Chondrocyte (in vitro differentiated cells): ENCODE measurements at regions not wholly inside any gene's neighbourhood (a gene's known extent, or its start where the extent isn't known, plus 50 kb on each side); places are given as distances from the start of the nearest gene placed in this dataset.
A peak's percentile ranks its signal among the peaks of the same experiment; 100 is the strongest.

Experiments used
- DNase-seq: peaks from one replicate; pipeline ENCODE4 v3.0.0; 2021; ENCODE audit warnings: mixed read lengths, low spot score
- H3K27ac Mint-ChIP-seq: one replicate; pipeline ENCODE4 v1.8.0; 2021; ENCODE audit warnings: mild to moderate bottlenecking, moderate library complexity, mixed read lengths; ENCODE audit not compliant: unreplicated experiment
- H3K27me3 Mint-ChIP-seq: 2 replicates; pipeline ENCODE4 v1.8.0; 2021; ENCODE audit warnings: low read depth, mixed read lengths
- H3K36me3 Mint-ChIP-seq: 2 replicates; pipeline ENCODE4 v1.8.0; 2021; ENCODE audit warnings: low read depth, mixed read lengths
- H3K4me1 Mint-ChIP-seq: 2 replicates; pipeline ENCODE4 v1.8.0; 2021; ENCODE audit warnings: low read depth, mild to moderate bottlenecking, mixed read lengths
- H3K4me3 Mint-ChIP-seq: one replicate; pipeline ENCODE4 v1.8.0; 2021; ENCODE audit warnings: mild to moderate bottlenecking, moderate library complexity, mixed read lengths; ENCODE audit not compliant: unreplicated experiment
- H3K9me3 Mint-ChIP-seq: 2 replicates; pipeline ENCODE4 v1.8.0; 2021; ENCODE audit warnings: low read depth, mixed read lengths
- CTCF ChIP-seq: fragments of 200-600 bp; sonication (generic); IDR thresholded peaks from 2 replicates; pipeline ENCODE4 v1.5.0; 2021; ENCODE audit warnings: antibody characterized with exemption, mild to moderate bottlenecking, moderate library complexity

GRCh38 chr4:8701126-8702019 lies 108.8 kb downstream of the CPZ start:
- peaks cover 1% of the 10 kb centered on the region for H3K36me3 Mint-ChIP-seq
- no peak for TF ChIP-seq CTCF
- H3K27me3 Mint-ChIP-seq: peaks cover 65% of the 10 kb centered on the region
- no peak overlapping the region for H3K27ac Mint-ChIP-seq
- DNase-seq: no peak
- no peak overlapping the region for H3K4me3 Mint-ChIP-seq
- peaks cover 4% of the 10 kb centered on the region for H3K9me3 Mint-ChIP-seq
- no peaks in the 10 kb centered on the region for H3K4me1 Mint-ChIP-seq

DNA sequence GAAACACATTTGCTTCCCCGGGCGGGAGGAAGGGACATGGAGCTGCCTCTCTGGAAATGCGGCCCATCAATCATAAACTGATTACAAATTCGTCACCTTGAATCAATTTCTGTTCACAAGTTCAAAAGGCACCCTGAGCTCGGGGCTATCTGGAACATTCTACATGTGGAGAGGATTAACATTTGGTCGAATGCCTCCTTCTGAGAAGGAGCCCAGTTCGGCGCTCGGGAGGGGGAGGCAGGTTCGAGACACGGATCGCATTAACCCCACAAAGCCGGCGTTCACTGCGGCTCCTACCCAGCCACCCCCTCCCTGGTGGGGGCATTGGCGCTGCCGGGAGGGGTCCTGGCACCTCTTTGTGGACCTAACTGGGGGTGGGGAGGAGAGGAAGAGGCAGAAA lies 108.0 kb downstream of the CPZ start:
- no peak for TF ChIP-seq CTCF
- Mint-ChIP-seq H3K36me3 (peaks cover 1% of the 10 kb centered on the region), H3K27ac (no peak overlapping the region), H3K4me3 (no peak overlapping the region), H3K4me1 (no peaks in the 10 kb centered on the region), H3K9me3 (peaks cover 4% of the 10 kb centered on the region), H3K27me3 (peaks cover 58% of the 10 kb centered on the region)
- DNase-seq: no peak

DNA sequence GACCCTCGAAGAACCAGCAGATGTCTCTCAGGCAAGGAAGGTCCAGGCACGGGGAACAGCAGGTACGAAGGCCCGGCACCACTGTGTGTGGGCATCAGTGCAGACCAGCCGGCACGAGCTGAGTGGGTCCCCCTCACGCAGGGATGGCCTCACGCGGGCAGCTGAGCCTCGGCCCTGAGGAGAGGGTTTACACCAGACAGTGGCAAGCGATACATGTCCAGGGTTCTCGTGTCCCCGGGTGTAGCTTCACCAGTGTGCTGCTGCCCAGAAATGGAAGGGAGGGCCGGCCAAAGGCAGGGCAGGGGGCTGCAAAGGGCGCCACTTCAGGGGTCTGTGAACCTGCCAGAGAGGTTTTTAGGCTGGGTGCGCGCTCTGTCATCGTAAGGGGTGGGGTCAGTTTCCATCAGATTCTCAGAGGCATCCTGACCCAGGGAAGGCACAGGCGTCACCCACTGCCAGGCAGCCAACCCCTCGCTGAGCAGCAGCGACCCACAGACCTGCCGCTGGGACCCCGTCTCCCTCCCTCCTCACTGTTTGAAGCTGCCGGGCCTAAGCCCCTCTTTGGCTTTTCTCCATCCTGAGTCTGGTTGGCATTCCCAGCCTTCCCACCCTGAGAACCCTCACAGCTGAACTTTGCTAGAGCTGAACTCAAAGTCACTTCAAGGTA lies 107.0 kb downstream of the CPZ start:
- Mint-ChIP-seq H3K27ac (no peak overlapping the region), H3K4me1 (no peaks in the 10 kb centered on the region), H3K4me3 (no peak overlapping the region), H3K9me3 (peaks cover 4% of the 10 kb centered on the region), H3K27me3 (peaks cover 57% of the 10 kb centered on the region), H3K36me3 (peaks cover 1% of the 10 kb centered on the region)
- TF ChIP-seq CTCF: no peak
- peak; percentile 88 for DNase-seq

DNA sequence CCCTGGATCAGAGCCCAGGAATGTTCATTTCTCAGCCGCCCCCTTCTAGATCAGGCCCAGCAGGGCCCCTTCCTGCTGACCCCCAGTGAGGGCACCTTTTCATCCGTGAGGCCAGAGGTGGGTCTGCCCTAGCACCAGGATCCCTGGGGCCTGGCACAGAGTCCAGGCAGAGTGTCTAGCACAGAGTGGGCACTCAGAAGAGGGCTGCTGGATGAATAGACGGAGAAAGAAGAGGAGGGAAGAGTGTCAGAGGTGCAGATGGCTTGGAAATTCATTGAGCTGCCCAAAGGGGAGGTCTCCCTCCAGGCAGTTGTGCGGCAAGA lies 106.5 kb downstream of the CPZ start:
- Mint-ChIP-seq H3K4me1 (no peaks in the 10 kb centered on the region), H3K36me3 (peaks cover 1% of the 10 kb centered on the region), H3K27me3 (peaks cover 55% of the 10 kb centered on the region), H3K27ac (no peak overlapping the region), H3K9me3 (peaks cover 4% of the 10 kb centered on the region), H3K4me3 (no peak overlapping the region)
- no peak for TF ChIP-seq CTCF
- no peak for DNase-seq

DNA sequence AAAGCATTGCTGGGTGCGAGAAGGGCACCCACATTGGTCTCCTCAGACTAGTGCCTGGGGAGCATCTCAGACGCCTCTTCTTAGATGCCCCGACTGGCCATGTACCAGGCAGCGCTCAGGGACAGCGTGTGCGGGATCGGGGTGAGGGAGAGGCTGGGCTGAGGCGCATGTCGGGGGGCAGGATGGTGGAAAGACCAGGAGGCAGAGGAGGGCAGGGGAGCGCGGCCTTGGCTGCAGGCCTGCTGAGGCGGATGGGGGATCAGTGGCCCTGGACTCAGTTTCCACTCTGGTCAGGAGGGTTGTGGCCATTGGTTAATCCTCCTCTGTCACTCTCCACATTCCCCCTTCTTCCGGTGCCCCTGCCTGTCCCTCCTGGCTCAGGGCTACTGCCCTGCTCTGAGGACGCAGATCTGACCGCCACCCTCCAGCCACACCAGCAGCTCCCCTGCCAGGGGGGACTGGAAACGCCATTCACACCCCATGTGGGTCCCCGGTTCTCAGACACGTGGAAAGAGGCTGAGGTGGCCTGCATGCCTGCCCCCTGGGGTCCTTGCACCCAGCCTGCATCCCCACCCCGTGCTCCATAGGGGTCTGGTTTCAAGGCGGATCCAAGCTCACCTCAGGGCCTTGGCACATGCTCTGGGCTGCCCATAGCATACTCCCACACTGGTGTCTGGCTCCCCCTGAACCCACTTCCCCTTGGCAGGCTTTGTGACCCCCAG lies 105.9 kb downstream of the CPZ start:
- Mint-ChIP-seq H3K4me3 (no peak overlapping the region), H3K4me1 (no peaks in the 10 kb centered on the region), H3K27me3 (peaks cover 56% of the 10 kb centered on the region), H3K27ac (no peak overlapping the region), H3K9me3 (peaks cover 4% of the 10 kb centered on the region), H3K36me3 (peaks cover 1% of the 10 kb centered on the region)
- no peak for TF ChIP-seq CTCF
- no peak for DNase-seq
